Endothelial cell (in vitro differentiated cells): ENCODE measurements at regions not wholly inside any gene's neighbourhood (a gene's known extent, or its start where the extent isn't known, plus 50 kb on each side); places are given as distances from the start of the nearest gene placed in this dataset.

Experiments used
- DNase-seq: peaks from one replicate; pipeline ENCODE4 v3.0.0; 2021; ENCODE audit warnings: low spot score
- H3K27ac Mint-ChIP-seq: one replicate; pipeline ENCODE4 v1.8.0; 2021; ENCODE audit warnings: mixed read lengths, inconsistent platforms; ENCODE audit not compliant: unreplicated experiment
- H3K27me3 Mint-ChIP-seq: one replicate; pipeline ENCODE4 v1.8.0; 2021; ENCODE audit warnings: mild to moderate bottlenecking, moderate library complexity, mixed read lengths, inconsistent platforms; ENCODE audit not compliant: unreplicated experiment
- H3K36me3 Mint-ChIP-seq: one replicate; pipeline ENCODE4 v1.8.0; 2021; ENCODE audit warnings: mild to moderate bottlenecking, low read depth, mixed read lengths, inconsistent platforms; ENCODE audit not compliant: unreplicated experiment
- H3K4me1 Mint-ChIP-seq: one replicate; pipeline ENCODE4 v1.8.0; 2021; ENCODE audit warnings: mild to moderate bottlenecking, mixed read lengths, inconsistent platforms; ENCODE audit not compliant: unreplicated experiment
- H3K4me3 Mint-ChIP-seq: one replicate; pipeline ENCODE4 v1.8.0; 2021; ENCODE audit warnings: mild to moderate bottlenecking, mixed read lengths, inconsistent platforms; ENCODE audit not compliant: unreplicated experiment
- H3K9me3 Mint-ChIP-seq: one replicate; pipeline ENCODE4 v1.8.0; 2021; ENCODE audit warnings: mixed read lengths, inconsistent platforms; ENCODE audit not compliant: unreplicated experiment
- TF ChIP-seq, protein P1 (sequence below): fragments of 200-600 bp; sonication (generic); IDR thresholded peaks from one replicate; pipeline ENCODE4 v1.5.0; 2021; ENCODE audit warnings: antibody characterized with exemption; ENCODE audit not compliant: unreplicated experiment

GRCh38 chr6:134626589-134626988 lies 308.7 kb upstream of the SGK1 start:
- Mint-ChIP-seq H3K4me3 (no peak overlapping the region), H3K9me3 (no peaks in the 10 kb centered on the region), H3K27me3 (no peaks in the 10 kb centered on the region), H3K36me3 (no peaks in the 10 kb centered on the region), H3K4me1 (no peaks in the 10 kb centered on the region), H3K27ac (no peak overlapping the region)
- no peak for DNase-seq
- TF ChIP-seq, protein P1, sequence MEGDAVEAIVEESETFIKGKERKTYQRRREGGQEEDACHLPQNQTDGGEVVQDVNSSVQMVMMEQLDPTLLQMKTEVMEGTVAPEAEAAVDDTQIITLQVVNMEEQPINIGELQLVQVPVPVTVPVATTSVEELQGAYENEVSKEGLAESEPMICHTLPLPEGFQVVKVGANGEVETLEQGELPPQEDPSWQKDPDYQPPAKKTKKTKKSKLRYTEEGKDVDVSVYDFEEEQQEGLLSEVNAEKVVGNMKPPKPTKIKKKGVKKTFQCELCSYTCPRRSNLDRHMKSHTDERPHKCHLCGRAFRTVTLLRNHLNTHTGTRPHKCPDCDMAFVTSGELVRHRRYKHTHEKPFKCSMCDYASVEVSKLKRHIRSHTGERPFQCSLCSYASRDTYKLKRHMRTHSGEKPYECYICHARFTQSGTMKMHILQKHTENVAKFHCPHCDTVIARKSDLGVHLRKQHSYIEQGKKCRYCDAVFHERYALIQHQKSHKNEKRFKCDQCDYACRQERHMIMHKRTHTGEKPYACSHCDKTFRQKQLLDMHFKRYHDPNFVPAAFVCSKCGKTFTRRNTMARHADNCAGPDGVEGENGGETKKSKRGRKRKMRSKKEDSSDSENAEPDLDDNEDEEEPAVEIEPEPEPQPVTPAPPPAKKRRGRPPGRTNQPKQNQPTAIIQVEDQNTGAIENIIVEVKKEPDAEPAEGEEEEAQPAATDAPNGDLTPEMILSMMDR = no peak

DNA sequence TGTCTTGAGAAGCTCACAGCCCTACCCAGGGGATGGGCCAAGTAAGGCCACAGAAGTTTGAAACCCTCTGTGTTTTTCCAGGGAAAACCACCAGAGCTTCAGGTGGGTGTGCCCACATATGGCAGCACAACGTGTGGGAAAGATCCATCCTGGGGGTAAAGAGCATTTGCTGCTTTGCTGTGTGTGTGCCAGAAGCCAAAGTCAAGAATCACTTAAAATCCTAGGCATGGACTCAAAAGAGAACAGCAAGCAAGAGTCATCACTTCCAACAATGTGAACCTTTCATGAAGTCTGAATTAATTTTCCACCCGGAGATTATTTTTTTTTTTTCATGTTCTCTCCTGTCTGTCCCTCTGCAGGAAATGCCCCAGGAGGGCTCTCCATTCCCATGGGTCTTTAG lies 308.2 kb upstream of the SGK1 start:
- Mint-ChIP-seq H3K4me3 (no peak overlapping the region), H3K4me1 (no peaks in the 10 kb centered on the region)
- TF ChIP-seq, protein P1 = no peak

DNA sequence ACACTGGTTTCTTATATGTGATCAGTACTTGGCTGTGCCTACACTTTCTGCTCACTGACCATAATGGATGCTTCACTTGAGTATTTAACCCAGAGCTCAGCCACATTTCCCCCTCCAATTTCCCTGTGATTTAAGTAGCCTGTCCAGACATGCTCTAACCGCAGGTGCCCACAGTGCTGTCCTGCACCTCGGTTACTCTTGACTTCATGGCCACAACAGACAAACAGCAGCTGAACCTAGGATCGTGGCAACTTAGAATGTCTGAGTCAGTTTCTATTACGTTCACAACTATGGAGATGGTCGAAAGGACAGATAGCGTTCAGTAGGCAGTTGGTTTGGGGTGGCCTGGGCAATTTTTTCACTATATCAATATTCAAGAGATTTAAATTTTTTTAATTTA lies 306.9 kb upstream of the SGK1 start:
- Mint-ChIP-seq H3K4me3 (no peak overlapping the region), H3K27me3 (no peaks in the 10 kb centered on the region), H3K36me3 (no peaks in the 10 kb centered on the region), H3K9me3 (no peaks in the 10 kb centered on the region), H3K27ac (no peak overlapping the region), H3K4me1 (no peaks in the 10 kb centered on the region)
- no peak for DNase-seq
- TF ChIP-seq, protein P1 = no peak

More for the DNA sequence above, 308.2 kb upstream of the SGK1 start:
- H3K36me3 Mint-ChIP-seq = no peaks in the 10 kb centered on the region
- no peak for DNase-seq
- no peaks in the 10 kb centered on the region for H3K27me3 Mint-ChIP-seq
- H3K9me3 Mint-ChIP-seq = no peaks in the 10 kb centered on the region
- no peak overlapping the region for H3K27ac Mint-ChIP-seq

DNA sequence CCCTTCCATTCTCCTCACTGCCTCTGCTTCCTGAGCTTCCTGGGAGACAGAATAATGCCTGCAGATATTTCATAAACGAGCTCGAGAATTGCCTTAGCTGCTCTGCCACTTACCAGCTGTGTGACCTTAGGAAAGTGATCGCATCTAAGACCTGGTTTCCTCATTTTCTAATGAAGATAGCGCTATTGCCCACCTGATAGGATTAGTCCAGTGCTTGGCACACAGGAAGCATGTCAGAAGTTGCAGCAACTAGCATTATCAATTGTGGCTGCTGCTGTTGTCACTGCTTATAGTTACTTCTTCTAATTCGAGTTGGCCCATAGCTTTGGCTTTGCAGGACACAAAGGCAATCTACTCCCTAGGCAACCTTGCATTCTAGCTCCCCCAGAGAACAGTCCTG lies 305.5 kb upstream of the SGK1 start:
- peaks cover 3% of the 10 kb centered on the region for H3K27me3 Mint-ChIP-seq
- no peak overlapping the region for H3K4me3 Mint-ChIP-seq
- H3K9me3 Mint-ChIP-seq = no peaks in the 10 kb centered on the region
- TF ChIP-seq, protein P1 = no peak
- no peak overlapping the region for H3K27ac Mint-ChIP-seq
- no peaks in the 10 kb centered on the region for H3K36me3 Mint-ChIP-seq
- no peaks in the 10 kb centered on the region for H3K4me1 Mint-ChIP-seq
- DNase-seq = no peak

- Mint-ChIP-seq H3K36me3 (no peaks in the 10 kb centered on the region), H3K9me3 (no peaks in the 10 kb centered on the region), H3K4me1 (no peaks in the 10 kb centered on the region), H3K27ac (no peak overlapping the region), H3K27me3 (peaks cover 3% of the 10 kb centered on the region), H3K4me3 (no peak overlapping the region)
- no peak for DNase-seq
- TF ChIP-seq, protein P1 = no peak
Measured at GRCh38 chr6:134622382-134623173, 304.7 kb upstream of the SGK1 start.
